ENCODE measurements at regions not wholly inside any gene's neighbourhood (a gene's known extent, or its start where the extent isn't known, plus 50 kb on each side); places are given as distances from the start of the nearest gene placed in this dataset.
"Not testable (repeated sequence)": the region's sequence is repeated elsewhere in the genome, so short reads cannot be mapped to it uniquely, and the experiment has no call there.

- Mint-ChIP-seq H3K36me3 (ENCODE audit: low read depth) (peaks cover 2% of the 10 kb centered on the region), H3K9me3 (ENCODE audit: low read depth) (peaks cover 3% of the 10 kb centered on the region), H3K27me3 (ENCODE audit: low read depth) (no peaks in the 10 kb centered on the region), H3K4me1 (ENCODE audit: low read depth) (peaks cover 18% of the 10 kb centered on the region), H3K27ac (ENCODE audit: unreplicated experiment) (no peak overlapping the region), H3K4me3 (ENCODE audit: unreplicated experiment) (no peak overlapping the region)
- TF ChIP-seq, protein P1, sequence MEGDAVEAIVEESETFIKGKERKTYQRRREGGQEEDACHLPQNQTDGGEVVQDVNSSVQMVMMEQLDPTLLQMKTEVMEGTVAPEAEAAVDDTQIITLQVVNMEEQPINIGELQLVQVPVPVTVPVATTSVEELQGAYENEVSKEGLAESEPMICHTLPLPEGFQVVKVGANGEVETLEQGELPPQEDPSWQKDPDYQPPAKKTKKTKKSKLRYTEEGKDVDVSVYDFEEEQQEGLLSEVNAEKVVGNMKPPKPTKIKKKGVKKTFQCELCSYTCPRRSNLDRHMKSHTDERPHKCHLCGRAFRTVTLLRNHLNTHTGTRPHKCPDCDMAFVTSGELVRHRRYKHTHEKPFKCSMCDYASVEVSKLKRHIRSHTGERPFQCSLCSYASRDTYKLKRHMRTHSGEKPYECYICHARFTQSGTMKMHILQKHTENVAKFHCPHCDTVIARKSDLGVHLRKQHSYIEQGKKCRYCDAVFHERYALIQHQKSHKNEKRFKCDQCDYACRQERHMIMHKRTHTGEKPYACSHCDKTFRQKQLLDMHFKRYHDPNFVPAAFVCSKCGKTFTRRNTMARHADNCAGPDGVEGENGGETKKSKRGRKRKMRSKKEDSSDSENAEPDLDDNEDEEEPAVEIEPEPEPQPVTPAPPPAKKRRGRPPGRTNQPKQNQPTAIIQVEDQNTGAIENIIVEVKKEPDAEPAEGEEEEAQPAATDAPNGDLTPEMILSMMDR (IDR thresholded peaks at IDR 0.05): no peak
- DNase-seq (ENCODE audit: low spot score): no peak
Observed at GRCh38 chr10:44574596-44575480, 189.9 kb upstream of the CXCL12 start.

- Mint-ChIP-seq H3K9me3 (ENCODE audit: low read depth) (peaks cover 3% of the 10 kb centered on the region), H3K27ac (ENCODE audit: unreplicated experiment) (no peak overlapping the region), H3K4me3 (ENCODE audit: unreplicated experiment) (no peak overlapping the region), H3K4me1 (ENCODE audit: low read depth) (peaks cover 9% of the 10 kb centered on the region), H3K27me3 (ENCODE audit: low read depth) (no peaks in the 10 kb centered on the region), H3K36me3 (ENCODE audit: low read depth) (peaks cover 2% of the 10 kb centered on the region)
- TF ChIP-seq, protein P1 (IDR thresholded peaks at IDR 0.05): no peak
- DNase-seq (ENCODE audit: low spot score): no peak
Observed at GRCh38 chr10:44575601-44576380, 190.9 kb upstream of the CXCL12 start.

GRCh38 chr10:44576702-44577191, 191.8 kb upstream of the CXCL12 start:
- no peak for DNase-seq (ENCODE audit: low spot score)
- TF ChIP-seq, protein P1 (IDR thresholded peaks at IDR 0.05): no peak
- Mint-ChIP-seq H3K27ac (ENCODE audit: unreplicated experiment) (no peak overlapping the region), H3K4me3 (ENCODE audit: unreplicated experiment) (no peak overlapping the region), H3K36me3 (ENCODE audit: low read depth) (peaks cover 2% of the 10 kb centered on the region), H3K4me1 (ENCODE audit: low read depth) (peaks cover 4% of the 10 kb centered on the region), H3K27me3 (ENCODE audit: low read depth) (no peaks in the 10 kb centered on the region), H3K9me3 (ENCODE audit: low read depth) (peaks cover 3% of the 10 kb centered on the region)

- Mint-ChIP-seq H3K9me3 (ENCODE audit: low read depth) (peaks cover 3% of the 10 kb centered on the region), H3K36me3 (ENCODE audit: low read depth) (peaks cover 2% of the 10 kb centered on the region), H3K4me3 (ENCODE audit: unreplicated experiment) (no peak overlapping the region), H3K27ac (ENCODE audit: unreplicated experiment) (no peak overlapping the region), H3K27me3 (ENCODE audit: low read depth) (no peaks in the 10 kb centered on the region), H3K4me1 (ENCODE audit: low read depth) (peaks cover 4% of the 10 kb centered on the region)
- TF ChIP-seq, protein P1 (IDR thresholded peaks at IDR 0.05): no peak
- DNase-seq (ENCODE audit: low spot score): no peak
Observed at GRCh38 chr10:44577533-44577932, 192.6 kb upstream of the CXCL12 start.

DNA sequence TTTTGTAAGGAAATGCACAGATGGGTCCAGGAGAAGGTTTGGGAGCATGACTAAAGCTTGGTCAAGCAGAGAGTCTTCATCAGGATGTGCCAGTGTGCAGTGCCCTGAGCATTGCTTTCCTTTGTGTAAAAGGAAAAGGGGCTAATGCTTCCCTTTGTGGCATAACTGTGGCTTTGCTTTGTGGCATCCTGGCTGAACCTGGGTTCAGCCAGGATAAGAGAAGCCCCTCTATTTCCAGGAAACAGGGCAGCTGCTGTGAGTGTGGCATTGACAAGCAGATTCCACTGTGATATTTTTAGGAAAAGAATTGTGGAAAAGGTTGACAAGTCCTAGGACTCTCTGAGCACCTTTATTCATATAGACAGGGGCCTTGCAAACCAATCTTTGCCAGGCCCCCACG, 193.4 kb upstream of the CXCL12 start:
- Mint-ChIP-seq H3K27me3 (ENCODE audit: low read depth) (no peaks in the 10 kb centered on the region), H3K36me3 (ENCODE audit: low read depth) (peaks cover 2% of the 10 kb centered on the region), H3K4me3 (ENCODE audit: unreplicated experiment) (no peak overlapping the region), H3K27ac (ENCODE audit: unreplicated experiment) (no peak overlapping the region), H3K4me1 (ENCODE audit: low read depth) (peaks cover 4% of the 10 kb centered on the region), H3K9me3 (ENCODE audit: low read depth) (peaks cover 3% of the 10 kb centered on the region)
- TF ChIP-seq, protein P1 (IDR thresholded peaks at IDR 0.05): no peak
- no peak for DNase-seq (ENCODE audit: low spot score)

- H3K27me3 Mint-ChIP-seq (ENCODE audit: low read depth); H3K27ac Mint-ChIP-seq (ENCODE audit: unreplicated experiment): not testable (repeated sequence)
Observed at GRCh38 chr10:44578963-44579362, 194.1 kb upstream of the CXCL12 start.

More at GRCh38 chr10:44578963-44579362, 194.1 kb upstream of the CXCL12 start:
- not testable (repeated sequence) for DNase-seq (ENCODE audit: low spot score); H3K4me1 Mint-ChIP-seq (ENCODE audit: low read depth); H3K4me3 Mint-ChIP-seq (ENCODE audit: unreplicated experiment); H3K36me3 Mint-ChIP-seq (ENCODE audit: low read depth); H3K9me3 Mint-ChIP-seq (ENCODE audit: low read depth)

Data from chondrocyte (in vitro differentiated cells).